ENCODE measurements at regions not wholly inside any gene's neighbourhood (a gene's known extent, or its start where the extent isn't known, plus 50 kb on each side); places are given as distances from the start of the nearest gene placed in this dataset.

DNA sequence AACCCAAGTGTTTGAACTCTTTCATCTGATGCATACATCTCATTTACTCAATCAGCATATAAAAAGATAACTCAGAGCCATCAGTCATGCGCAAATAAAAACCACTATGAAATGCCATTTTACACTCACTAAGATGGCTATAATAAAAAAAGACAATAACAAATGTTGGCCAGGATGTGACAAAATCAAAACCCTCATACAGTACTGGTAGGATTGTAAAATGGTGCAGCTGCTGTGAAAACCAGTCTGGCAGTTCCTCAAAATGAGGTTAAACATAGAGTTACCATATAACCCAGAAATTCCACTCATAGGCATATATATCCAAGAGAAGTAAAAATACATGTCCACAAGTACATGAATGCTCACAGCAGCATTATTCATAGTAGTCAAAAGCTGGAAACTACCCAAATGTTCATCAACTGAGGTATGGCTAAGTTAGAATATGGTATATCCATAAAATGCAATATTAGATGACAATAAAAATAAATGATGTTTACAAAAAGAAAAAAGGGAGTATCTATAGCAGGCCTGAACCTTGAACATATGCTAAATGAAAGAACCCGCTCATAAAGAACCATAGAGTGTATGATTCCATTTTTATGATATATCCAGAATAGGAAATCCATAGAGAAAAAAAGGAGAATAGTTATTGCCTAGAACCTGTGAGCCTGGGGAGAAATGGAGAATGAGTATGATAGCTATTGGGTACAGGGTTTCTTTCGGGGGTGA lies 265.1 kb downstream of the SIPA1L2 start:
- TF ChIP-seq YY1 (IDR thresholded peaks at IDR 0.05; ENCODE audit: insufficient read depth, insufficient read length) = no peak
- TF ChIP-seq SUZ12 (IDR thresholded peaks at IDR 0.05; ENCODE audit: extremely low read depth, insufficient read depth, insufficient read length) = no peak
